ENCODE measurements at regions not wholly inside any gene's neighbourhood (a gene's known extent, or its start where the extent isn't known, plus 50 kb on each side); places are given as distances from the start of the nearest gene placed in this dataset.
A peak's percentile ranks its signal among the peaks of the same experiment; 100 is the strongest.

DNA sequence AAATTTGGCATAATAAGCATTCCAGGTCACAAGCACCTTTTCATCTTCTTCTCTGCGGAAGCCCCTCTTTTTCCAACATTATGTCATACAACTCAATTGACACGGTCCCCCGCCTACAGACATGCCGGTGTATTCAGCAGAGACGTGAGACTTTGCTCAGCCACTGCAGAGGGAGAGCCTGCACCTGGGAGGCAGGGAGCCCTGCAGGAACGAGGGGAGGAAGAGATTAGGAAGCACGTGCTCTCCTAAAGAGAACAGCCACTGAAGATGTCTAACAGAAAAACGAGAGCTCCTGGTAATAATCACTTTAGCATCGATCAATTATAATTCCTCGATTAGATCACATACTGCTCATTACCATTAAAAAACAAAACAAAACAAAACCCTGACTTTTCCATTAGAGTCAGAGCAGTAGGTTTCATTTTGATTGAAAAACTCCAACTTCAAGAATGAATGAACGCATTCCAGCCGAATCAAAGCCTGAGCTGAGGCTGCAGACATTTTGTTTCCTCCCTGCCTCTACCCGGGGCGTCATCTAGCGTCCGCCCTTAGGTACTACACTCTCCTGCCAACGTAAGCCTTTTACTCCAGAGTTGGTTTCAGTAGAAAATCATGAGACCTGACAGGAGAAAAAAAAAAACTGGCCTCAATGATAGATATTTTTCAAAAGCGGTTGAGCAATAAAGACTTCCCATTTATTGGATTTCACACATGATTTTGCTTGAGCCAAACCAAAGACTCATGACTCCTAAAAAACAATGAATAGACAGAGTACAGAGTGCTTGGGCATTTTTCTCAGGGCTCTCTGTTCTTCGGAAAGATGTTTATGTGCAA, 194.5 kb downstream of the KATNAL1 start (continued):
- TF ChIP-seq CBX5 (IDR thresholded peaks at IDR 0.05; ENCODE audit: low read depth, low read length) (no peak), RNF2 (IDR thresholded peaks at IDR 0.05; ENCODE audit: borderline replicate concordance, low read depth, low read length, missing control alignments, poor library complexity, severe bottlenecking) (no peak), YY1 (IDR thresholded peaks at IDR 0.05; ENCODE audit: low read depth, low read length) (peak; percentile 94)
- TF ChIP-seq, protein P1, sequence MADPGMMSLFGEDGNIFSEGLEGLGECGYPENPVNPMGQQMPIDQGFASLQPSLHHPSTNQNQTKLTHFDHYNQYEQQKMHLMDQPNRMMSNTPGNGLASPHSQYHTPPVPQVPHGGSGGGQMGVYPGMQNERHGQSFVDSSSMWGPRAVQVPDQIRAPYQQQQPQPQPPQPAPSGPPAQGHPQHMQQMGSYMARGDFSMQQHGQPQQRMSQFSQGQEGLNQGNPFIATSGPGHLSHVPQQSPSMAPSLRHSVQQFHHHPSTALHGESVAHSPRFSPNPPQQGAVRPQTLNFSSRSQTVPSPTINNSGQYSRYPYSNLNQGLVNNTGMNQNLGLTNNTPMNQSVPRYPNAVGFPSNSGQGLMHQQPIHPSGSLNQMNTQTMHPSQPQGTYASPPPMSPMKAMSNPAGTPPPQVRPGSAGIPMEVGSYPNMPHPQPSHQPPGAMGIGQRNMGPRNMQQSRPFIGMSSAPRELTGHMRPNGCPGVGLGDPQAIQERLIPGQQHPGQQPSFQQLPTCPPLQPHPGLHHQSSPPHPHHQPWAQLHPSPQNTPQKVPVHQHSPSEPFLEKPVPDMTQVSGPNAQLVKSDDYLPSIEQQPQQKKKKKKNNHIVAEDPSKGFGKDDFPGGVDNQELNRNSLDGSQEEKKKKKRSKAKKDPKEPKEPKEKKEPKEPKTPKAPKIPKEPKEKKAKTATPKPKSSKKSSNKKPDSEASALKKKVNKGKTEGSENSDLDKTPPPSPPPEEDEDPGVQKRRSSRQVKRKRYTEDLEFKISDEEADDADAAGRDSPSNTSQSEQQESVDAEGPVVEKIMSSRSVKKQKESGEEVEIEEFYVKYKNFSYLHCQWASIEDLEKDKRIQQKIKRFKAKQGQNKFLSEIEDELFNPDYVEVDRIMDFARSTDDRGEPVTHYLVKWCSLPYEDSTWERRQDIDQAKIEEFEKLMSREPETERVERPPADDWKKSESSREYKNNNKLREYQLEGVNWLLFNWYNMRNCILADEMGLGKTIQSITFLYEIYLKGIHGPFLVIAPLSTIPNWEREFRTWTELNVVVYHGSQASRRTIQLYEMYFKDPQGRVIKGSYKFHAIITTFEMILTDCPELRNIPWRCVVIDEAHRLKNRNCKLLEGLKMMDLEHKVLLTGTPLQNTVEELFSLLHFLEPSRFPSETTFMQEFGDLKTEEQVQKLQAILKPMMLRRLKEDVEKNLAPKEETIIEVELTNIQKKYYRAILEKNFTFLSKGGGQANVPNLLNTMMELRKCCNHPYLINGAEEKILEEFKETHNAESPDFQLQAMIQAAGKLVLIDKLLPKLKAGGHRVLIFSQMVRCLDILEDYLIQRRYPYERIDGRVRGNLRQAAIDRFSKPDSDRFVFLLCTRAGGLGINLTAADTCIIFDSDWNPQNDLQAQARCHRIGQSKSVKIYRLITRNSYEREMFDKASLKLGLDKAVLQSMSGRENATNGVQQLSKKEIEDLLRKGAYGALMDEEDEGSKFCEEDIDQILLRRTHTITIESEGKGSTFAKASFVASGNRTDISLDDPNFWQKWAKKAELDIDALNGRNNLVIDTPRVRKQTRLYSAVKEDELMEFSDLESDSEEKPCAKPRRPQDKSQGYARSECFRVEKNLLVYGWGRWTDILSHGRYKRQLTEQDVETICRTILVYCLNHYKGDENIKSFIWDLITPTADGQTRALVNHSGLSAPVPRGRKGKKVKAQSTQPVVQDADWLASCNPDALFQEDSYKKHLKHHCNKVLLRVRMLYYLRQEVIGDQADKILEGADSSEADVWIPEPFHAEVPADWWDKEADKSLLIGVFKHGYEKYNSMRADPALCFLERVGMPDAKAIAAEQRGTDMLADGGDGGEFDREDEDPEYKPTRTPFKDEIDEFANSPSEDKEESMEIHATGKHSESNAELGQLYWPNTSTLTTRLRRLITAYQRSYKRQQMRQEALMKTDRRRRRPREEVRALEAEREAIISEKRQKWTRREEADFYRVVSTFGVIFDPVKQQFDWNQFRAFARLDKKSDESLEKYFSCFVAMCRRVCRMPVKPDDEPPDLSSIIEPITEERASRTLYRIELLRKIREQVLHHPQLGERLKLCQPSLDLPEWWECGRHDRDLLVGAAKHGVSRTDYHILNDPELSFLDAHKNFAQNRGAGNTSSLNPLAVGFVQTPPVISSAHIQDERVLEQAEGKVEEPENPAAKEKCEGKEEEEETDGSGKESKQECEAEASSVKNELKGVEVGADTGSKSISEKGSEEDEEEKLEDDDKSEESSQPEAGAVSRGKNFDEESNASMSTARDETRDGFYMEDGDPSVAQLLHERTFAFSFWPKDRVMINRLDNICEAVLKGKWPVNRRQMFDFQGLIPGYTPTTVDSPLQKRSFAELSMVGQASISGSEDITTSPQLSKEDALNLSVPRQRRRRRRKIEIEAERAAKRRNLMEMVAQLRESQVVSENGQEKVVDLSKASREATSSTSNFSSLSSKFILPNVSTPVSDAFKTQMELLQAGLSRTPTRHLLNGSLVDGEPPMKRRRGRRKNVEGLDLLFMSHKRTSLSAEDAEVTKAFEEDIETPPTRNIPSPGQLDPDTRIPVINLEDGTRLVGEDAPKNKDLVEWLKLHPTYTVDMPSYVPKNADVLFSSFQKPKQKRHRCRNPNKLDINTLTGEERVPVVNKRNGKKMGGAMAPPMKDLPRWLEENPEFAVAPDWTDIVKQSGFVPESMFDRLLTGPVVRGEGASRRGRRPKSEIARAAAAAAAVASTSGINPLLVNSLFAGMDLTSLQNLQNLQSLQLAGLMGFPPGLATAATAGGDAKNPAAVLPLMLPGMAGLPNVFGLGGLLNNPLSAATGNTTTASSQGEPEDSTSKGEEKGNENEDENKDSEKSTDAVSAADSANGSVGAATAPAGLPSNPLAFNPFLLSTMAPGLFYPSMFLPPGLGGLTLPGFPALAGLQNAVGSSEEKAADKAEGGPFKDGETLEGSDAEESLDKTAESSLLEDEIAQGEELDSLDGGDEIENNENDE (IDR thresholded peaks at IDR 0.05; ENCODE audit: insufficient replicate concordance, low read length) = no peak
